K562 (cell line): ENCODE measurements at regions not wholly inside any gene's neighbourhood (a gene's known extent, or its start where the extent isn't known, plus 50 kb on each side); places are given as distances from the start of the nearest gene placed in this dataset.

Experiments used
- ERF ChIP-seq: fragments of 450-650 bp; formaldehyde crosslinking; IDR thresholded peaks from 2 replicates; pipeline ENCODE4 v1.4.0; 2020; ENCODE audit warnings: mild to moderate bottlenecking, mixed read lengths
- MLX ChIP-seq, 2 experiments: fragments of 450-650 bp in 1 of 2; sonication (generic) in 1 of 2; formaldehyde crosslinking; conservative IDR thresholded peaks; 2 replicates each; pipeline versions ENCODE4 v1.4.0 to v1.8.1; 2020 to 2022; ENCODE audit warnings: mild to moderate bottlenecking in 1 of 2, missing genetic modification reagents in 1 of 2
- ZNF134 ChIP-seq: fragments of 250-450 bp; sonication (Bioruptor Pico); conservative IDR thresholded peaks from 2 replicates; pipeline ENCODE4 v1.4.0; 2020
- ZNF518B ChIP-seq: fragments of 250-450 bp; sonication (Bioruptor Pico); IDR thresholded peaks from 2 replicates; pipeline ENCODE4 v1.5.0; 2021; ENCODE audit warnings: mild to moderate bottlenecking, moderate library complexity
- ZNF609 ChIP-seq: sonication (generic); formaldehyde crosslinking; IDR thresholded peaks from 2 replicates; pipeline ENCODE4 v1.8.1; 2023; ENCODE audit warnings: missing genetic modification reagents, mild to moderate bottlenecking, borderline replicate concordance

GRCh38 chr3:148318240-148318639, 379.5 kb upstream of the AGTR1 start (continued):
- TF ChIP-seq MLX (CRISPR knock-in tag; conservative IDR thresholded peaks at IDR 0.05) (no peak), ZNF518B (CRISPR knock-in tag) (no peak), ERF (CRISPR knock-in tag) (no peak), ZNF609 (CRISPR knock-in tag) (no peak), ZNF134 (CRISPR knock-in tag) (no peak)
